HEK293T (cell line): ENCODE measurements at regions not wholly inside any gene's neighbourhood (a gene's known extent, or its start where the extent isn't known, plus 50 kb on each side); places are given as distances from the start of the nearest gene placed in this dataset.

ENCODE experiments used
- CTCF ChIA-PET: fragments of 350-600 bp; formaldehyde crosslinking; extraction: SDS; loops from one replicate; lab custom pipeline; 2021; ENCODE audit warnings: antibody characterized with exemption, inconsistent platforms; lab: Yijun Ruan, JAX
- POLR2A ChIA-PET: fragments of 350-600 bp; formaldehyde crosslinking; extraction: SDS; loops from one replicate; lab custom pipeline; 2020; ENCODE audit warnings: antibody characterized with exemption, inconsistent platforms; lab: Yijun Ruan, JAX
- DNase-seq: peaks from one replicate; pipeline ENCODE4 v3.0.0; 2012; ENCODE audit warnings: mixed read lengths; ENCODE audit errors: extremely low spot score
- ARNT ChIP-seq: fragments of 450-650 bp; IDR thresholded peaks from 2 replicates; pipeline ENCODE4 v1.6.1; 2017; ENCODE audit warnings: mild to moderate bottlenecking
- BHLHE40 ChIP-seq: fragments of 450-650 bp; IDR thresholded peaks from 2 replicates; pipeline ENCODE4 v1.6.1; 2016; ENCODE audit warnings: mild to moderate bottlenecking, moderate library complexity, borderline replicate concordance
- CTBP1 ChIP-seq: fragments of 450-650 bp; IDR thresholded peaks from 2 replicates; pipeline ENCODE4 v1.6.1; 2016; ENCODE audit warnings: borderline replicate concordance
- ELF4 ChIP-seq: fragments of 450-650 bp; IDR thresholded peaks from 2 replicates; pipeline ENCODE4 v1.6.1; 2017; ENCODE audit warnings: antibody characterized with exemption
- FOXA1 ChIP-seq: fragments of 450-650 bp; IDR thresholded peaks from 2 replicates; pipeline ENCODE4 v1.6.1; 2016; ENCODE audit warnings: mild to moderate bottlenecking
- FOXK2 ChIP-seq: fragments of 450-650 bp; IDR thresholded peaks from 2 replicates; pipeline ENCODE4 v1.6.1; 2016; ENCODE audit warnings: mild to moderate bottlenecking
- FOXM1 ChIP-seq: fragments of 450-650 bp; IDR thresholded peaks from 2 replicates; pipeline ENCODE4 v1.6.1; 2017; ENCODE audit warnings: mild to moderate bottlenecking, borderline replicate concordance
- HDGF ChIP-seq: fragments of 450-650 bp; IDR thresholded peaks from 2 replicates; pipeline ENCODE4 v1.6.1; 2017; ENCODE audit warnings: antibody characterized with exemption, borderline replicate concordance
- L3MBTL2 ChIP-seq: fragments of 450-650 bp; conservative IDR thresholded peaks from 2 replicates; pipeline ENCODE4 v1.6.1; 2016; ENCODE audit warnings: mild to moderate bottlenecking
- LEF1 ChIP-seq: fragments of 450-650 bp; IDR thresholded peaks from 2 replicates; pipeline ENCODE4 v1.6.1; 2017; ENCODE audit warnings: mild to moderate bottlenecking, borderline replicate concordance
- NFRKB ChIP-seq: fragments of 450-650 bp; IDR thresholded peaks from 2 replicates; pipeline ENCODE4 v1.6.1; 2016; ENCODE audit warnings: mild to moderate bottlenecking, moderate library complexity
- SP1 ChIP-seq: fragments of 450-650 bp; IDR thresholded peaks from 2 replicates; pipeline ENCODE4 v1.6.1; 2017
- SUZ12 ChIP-seq: fragments of 450-650 bp; IDR thresholded peaks from 2 replicates; pipeline ENCODE4 v1.6.1; 2016; ENCODE audit warnings: mild to moderate bottlenecking
- TARDBP ChIP-seq: fragments of 450-650 bp; IDR thresholded peaks from 2 replicates; pipeline ENCODE4 v1.6.1; 2016
- ZNF384 ChIP-seq: fragments of 450-650 bp; IDR thresholded peaks from 2 replicates; pipeline ENCODE4 v1.6.1; 2016
- TF ChIP-seq, protein P1 (sequence below): fragments of 450-650 bp; IDR thresholded peaks from 2 replicates; pipeline ENCODE4 v1.6.1; 2016

- TF ChIP-seq HDGF, result no peak
- ChIA-PET POLR2A (no interaction called here), CTCF (no interaction called here)
- no peak for DNase-seq
Observed at GRCh38 chr1:83017276-83017675, 981.7 kb downstream of the TTLL7 start.

- ChIA-PET CTCF (no interaction called here), POLR2A (no interaction called here)
- TF ChIP-seq, protein P1, sequence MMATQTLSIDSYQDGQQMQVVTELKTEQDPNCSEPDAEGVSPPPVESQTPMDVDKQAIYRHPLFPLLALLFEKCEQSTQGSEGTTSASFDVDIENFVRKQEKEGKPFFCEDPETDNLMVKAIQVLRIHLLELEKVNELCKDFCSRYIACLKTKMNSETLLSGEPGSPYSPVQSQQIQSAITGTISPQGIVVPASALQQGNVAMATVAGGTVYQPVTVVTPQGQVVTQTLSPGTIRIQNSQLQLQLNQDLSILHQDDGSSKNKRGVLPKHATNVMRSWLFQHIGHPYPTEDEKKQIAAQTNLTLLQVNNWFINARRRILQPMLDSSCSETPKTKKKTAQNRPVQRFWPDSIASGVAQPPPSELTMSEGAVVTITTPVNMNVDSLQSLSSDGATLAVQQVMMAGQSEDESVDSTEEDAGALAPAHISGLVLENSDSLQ, result peak; percentile 67
- TF ChIP-seq FOXA1, result no peak
- no peak for DNase-seq
Observed at GRCh38 chr1:83016354-83016849, 982.5 kb downstream of the TTLL7 start.

GRCh38 chr1:83015163-83015562, 983.8 kb downstream of the TTLL7 start:
- TF ChIP-seq ARNT (no peak), FOXA1 (no peak), ZNF384 (no peak), LEF1 (no peak), BHLHE40 (no peak)
- ChIA-PET POLR2A (no interaction called here), CTCF (no interaction called here)
- no peak for DNase-seq

GRCh38 chr1:83012950-83013349, 986.0 kb downstream of the TTLL7 start:
- no peak for DNase-seq
- POLR2A ChIA-PET, result no interaction called here
- no peak for TF ChIP-seq ARNT
- CTCF ChIA-PET, result no interaction called here

GRCh38 chr1:83011265-83011664, 987.7 kb downstream of the TTLL7 start:
- DNase-seq, result no peak

GRCh38 chr1:83006271-83006670, 992.7 kb downstream of the TTLL7 start:
- TF ChIP-seq SP1 (no peak), ARNT (no peak), NFRKB (no peak), LEF1 (no peak), HDGF (no peak), FOXA1 (no peak), ELF4 (no peak), TARDBP (no peak)
- DNase-seq, result no peak
- POLR2A ChIA-PET, result no interaction called here
- CTCF ChIA-PET, result no interaction called here

More at GRCh38 chr1:83011265-83011664, 987.7 kb downstream of the TTLL7 start:
- POLR2A ChIA-PET, result no interaction called here
- TF ChIP-seq TARDBP, result no peak
- TF ChIP-seq, protein P1, result no peak
- no peak for TF ChIP-seq SP1
- TF ChIP-seq BHLHE40, result no peak
- no peak for TF ChIP-seq FOXA1
- TF ChIP-seq ZNF384, result no peak
- no peak for TF ChIP-seq CTBP1
- no peak for TF ChIP-seq HDGF
- TF ChIP-seq NFRKB, result no peak
- TF ChIP-seq FOXK2, result no peak
- no peak for TF ChIP-seq ELF4
- no peak for TF ChIP-seq ARNT
- TF ChIP-seq FOXM1, result no peak
- TF ChIP-seq L3MBTL2, result no peak
- CTCF ChIA-PET, result no interaction called here

GRCh38 chr1:83000286-83000685, 998.6 kb downstream of the TTLL7 start:
- ChIA-PET POLR2A (no interaction called here), CTCF (no interaction called here)
- TF ChIP-seq FOXM1, result no peak
- no peak for TF ChIP-seq NFRKB
- no peak for TF ChIP-seq CTBP1
- no peak for TF ChIP-seq FOXA1
- TF ChIP-seq TARDBP, result no peak
- TF ChIP-seq SP1, result no peak
- TF ChIP-seq ELF4, result no peak
- TF ChIP-seq, protein P1, result no peak
- no peak for TF ChIP-seq LEF1
- no peak for TF ChIP-seq ARNT
- no peak for TF ChIP-seq SUZ12
- no peak for TF ChIP-seq HDGF
- no peak for TF ChIP-seq FOXK2
- no peak for TF ChIP-seq BHLHE40
- TF ChIP-seq L3MBTL2, result no peak
- TF ChIP-seq ZNF384, result no peak
- no peak for DNase-seq

DNA sequence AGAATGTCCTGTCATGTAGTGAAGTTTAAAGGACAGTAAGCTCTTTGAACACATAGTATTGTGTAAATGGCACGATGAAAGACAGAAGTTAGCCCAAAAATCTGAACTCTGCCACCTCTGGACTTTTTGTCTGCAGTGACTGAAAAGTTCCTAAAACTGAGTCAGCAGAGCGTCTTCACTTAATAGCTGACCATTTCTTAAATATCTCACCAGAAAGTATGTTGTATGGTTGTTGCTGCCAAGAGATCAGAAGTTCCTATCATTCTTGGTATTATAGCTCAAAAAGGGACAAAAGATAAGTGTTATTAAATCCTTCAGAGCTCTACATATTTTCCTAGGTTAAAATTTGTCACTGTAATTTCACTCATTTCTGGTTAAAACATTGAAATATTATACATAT, 1003.0 kb downstream of the TTLL7 start:
- ChIA-PET POLR2A (no interaction called here), CTCF (no interaction called here)
- no peak for DNase-seq
- TF ChIP-seq FOXA1, result no peak
- TF ChIP-seq BHLHE40, result no peak
- TF ChIP-seq L3MBTL2, result no peak
- TF ChIP-seq ZNF384, result no peak
- TF ChIP-seq SUZ12, result no peak
- TF ChIP-seq, protein P1, result no peak
- TF ChIP-seq NFRKB, result no peak
- no peak for TF ChIP-seq CTBP1
- TF ChIP-seq TARDBP, result no peak
- no peak for TF ChIP-seq FOXK2
